Lower leg skin (tissue), 3 donors: ENCODE measurements at regions not wholly inside any gene's neighbourhood (a gene's known extent, or its start where the extent isn't known, plus 50 kb on each side); places are given as distances from the start of the nearest gene placed in this dataset.

Source experiments
- CTCF ChIP-seq, 3 donors: fragments of 450-650 bp; IDR thresholded peaks; one replicate each; pipeline ENCODE4 v1.5.1; 2016; ENCODE audit warnings: antibody characterized with exemption in 3 of 3, mild to moderate bottlenecking in 3 of 3, moderate library complexity in 2 of 3
- POLR2A ChIP-seq, 2 donors: fragments of 450-650 bp; IDR thresholded peaks; one replicate each; pipeline ENCODE4 v1.6.1; 2016 to 2017; ENCODE audit warnings: antibody characterized with exemption in 2 of 2, mild to moderate bottlenecking in 1 of 2, moderate library complexity in 1 of 2

- no peak for TF ChIP-seq POLR2A (IDR thresholded peaks at IDR 0.05)
- TF ChIP-seq CTCF (IDR thresholded peaks at IDR 0.05) = no peak
Measured at GRCh38 chr3:110968076-110968475, 103.5 kb upstream of the NECTIN3 start.
